PC-9 (cell line): ENCODE measurements at regions not wholly inside any gene's neighbourhood (a gene's known extent, or its start where the extent isn't known, plus 50 kb on each side); places are given as distances from the start of the nearest gene placed in this dataset.

ENCODE experiments used
- BruUV-seq: library from RNA; stranded (reverse); fragments of 400-500 nt; replicated peaks from 2 replicates; lab custom pipeline; 2021; lab: Mats Ljungman, UMichigan
- CTCF ChIA-PET: fragments of 300-600 bp; sonication (Branson Sonifier 250); formaldehyde crosslinking; loops from one replicate; lab custom pipeline; 2022; ENCODE audit warnings: antibody characterized with exemption; lab: Charles Lee
- POLR2A ChIA-PET: fragments of 300-600 bp; sonication (Branson Sonifier 250); formaldehyde crosslinking; loops from one replicate; lab custom pipeline; 2022; ENCODE audit warnings: antibody characterized with exemption; ENCODE audit not compliant: unreplicated experiment; lab: Charles Lee
- DNase-seq, 2 experiments: peaks; one replicate each; pipeline versions ENCODE4 v3.0.0 to v3.0.0-alpha.2; 2015 to 2022; ENCODE audit warnings: mixed read lengths in 1 of 2
- H2AFZ ChIP-seq: fragments of 200-600 bp; sonication (generic); 2 replicates; pipeline ENCODE4 v1.8.1; 2017; ENCODE audit warnings: antibody characterized with exemption
- H3F3A ChIP-seq: fragments of 200-600 bp; sonication (generic); 2 replicates; pipeline ENCODE4 v1.8.1; 2017; ENCODE audit warnings: antibody characterized with exemption, mild to moderate bottlenecking, low read depth; ENCODE audit not compliant: insufficient read depth
- H3K27ac ChIP-seq: fragments of 200-600 bp; sonication (generic); 2 replicates; pipeline ENCODE4 v1.6.1; 2016; ENCODE audit warnings: mixed run types
- H3K27me3 ChIP-seq: fragments of 200-600 bp; sonication (generic); 2 replicates; pipeline ENCODE4 v1.6.1; 2016; ENCODE audit warnings: low read depth, mixed run types; ENCODE audit not compliant: insufficient read depth
- H3K36me3 ChIP-seq: fragments of 200-600 bp; sonication (generic); 2 replicates; pipeline ENCODE4 v1.6.1; 2016; ENCODE audit warnings: low read depth, mixed run types
- H3K4me1 ChIP-seq: fragments of 200-600 bp; sonication (generic); replicated peaks from 2 replicates; pipeline ENCODE4 v1.6.1; 2016; ENCODE audit warnings: mixed run types; ENCODE audit not compliant: insufficient read depth
- H3K4me2 ChIP-seq: fragments of 200-600 bp; sonication (generic); 2 replicates; pipeline ENCODE4 v1.6.1; 2017; ENCODE audit warnings: mixed run types
- H3K4me3 ChIP-seq: fragments of 200-600 bp; sonication (generic); 2 replicates; pipeline ENCODE4 v1.6.1; 2016; ENCODE audit warnings: mixed run types
- H3K79me2 ChIP-seq: fragments of 200-600 bp; sonication (generic); 2 replicates; pipeline ENCODE4 v1.6.1; 2017; ENCODE audit warnings: low read depth, mixed run types
- H3K9me2 ChIP-seq: fragments of 200-600 bp; sonication (generic); 2 replicates; pipeline ENCODE4 v1.8.1; 2017; ENCODE audit warnings: mild to moderate bottlenecking; ENCODE audit not compliant: insufficient read depth
- H3K9me3 ChIP-seq: fragments of 200-600 bp; sonication (generic); 2 replicates; pipeline ENCODE4 v1.8.1; 2016; ENCODE audit warnings: low read depth; ENCODE audit not compliant: insufficient read depth
- H4K20me1 ChIP-seq: fragments of 200-600 bp; sonication (generic); 2 replicates; pipeline ENCODE4 v1.8.1; 2017; ENCODE audit not compliant: insufficient read depth
- CTCF ChIP-seq: fragments of 200-600 bp; sonication (generic); conservative IDR thresholded peaks from 2 replicates; pipeline ENCODE4 v1.6.1; 2017; ENCODE audit warnings: mixed run types, antibody characterized with exemption, mild to moderate bottlenecking, moderate library complexity
- EZH2 ChIP-seq: fragments of 200-600 bp; sonication (generic); IDR thresholded peaks from 2 replicates; pipeline ENCODE4 v1.8.0; 2017; ENCODE audit warnings: antibody characterized with exemption, low read depth
- intact Hi-C: fragments of 100-400 bp; cut with micrococcal nuclease; formaldehyde crosslinking; loops from one replicate; pipeline ENCODE4 v1.10.0; 2022; ENCODE audit not compliant: unreplicated experiment

- no peaks in the 10 kb centered on the region for H4K20me1 ChIP-seq
- no peaks in the 10 kb centered on the region for H3K9me2 ChIP-seq
- H3K4me1 ChIP-seq, result no peaks in the 10 kb centered on the region
- H3K4me3 ChIP-seq, result no peak overlapping the region
- TF ChIP-seq CTCF (no peak), EZH2 (no peak)
- no peaks in the 10 kb centered on the region for H3K79me2 ChIP-seq
- no peaks in the 10 kb centered on the region for H3K36me3 ChIP-seq
- H3K4me2 ChIP-seq, result no peak overlapping the region
- ChIA-PET POLR2A (no interaction called here), CTCF (no interaction called here)
- H3K9me3 ChIP-seq, result no peaks in the 10 kb centered on the region
- no peak overlapping the region for H2AFZ ChIP-seq
- BruUV-seq, result no TSS peak
- H3K27me3 ChIP-seq, result no peaks in the 10 kb centered on the region
- no peak for DNase-seq
- intact Hi-C loops, result no loop called here
- no peak overlapping the region for H3K27ac ChIP-seq
- H3F3A ChIP-seq, result no peaks in the 10 kb centered on the region
These were observed 180.5 kb upstream of the DPYD start for GRCh38 chr1:98101364-98101763.

GRCh38 chr1:98099501-98099900 lies 178.7 kb upstream of the DPYD start:
- Histone ChIP-seq H3K36me3 (no peaks in the 10 kb centered on the region), H3K27me3 (no peaks in the 10 kb centered on the region), H3K9me2 (no peaks in the 10 kb centered on the region), H3K79me2 (no peaks in the 10 kb centered on the region), H4K20me1 (no peaks in the 10 kb centered on the region), H3K4me1 (no peaks in the 10 kb centered on the region), H3K9me3 (no peaks in the 10 kb centered on the region), H3K27ac (no peak overlapping the region), H3F3A (no peaks in the 10 kb centered on the region), H2AFZ (no peak overlapping the region), H3K4me2 (no peak overlapping the region), H3K4me3 (no peak overlapping the region)
- TF ChIP-seq CTCF (no peak), EZH2 (no peak)
- CTCF ChIA-PET, result no interaction called here
- no TSS peak for BruUV-seq
- intact Hi-C loops, result no loop called here
- POLR2A ChIA-PET, result no interaction called here
- no peak for DNase-seq

GRCh38 chr1:98098473-98098872 lies 177.6 kb upstream of the DPYD start:
- BruUV-seq, result no TSS peak
- intact Hi-C loops, result no loop called here
- CTCF ChIA-PET, result no interaction called here

More at GRCh38 chr1:98098473-98098872, 177.6 kb upstream of the DPYD start:
- Histone ChIP-seq H3K36me3 (no peaks in the 10 kb centered on the region), H3K27me3 (no peaks in the 10 kb centered on the region), H4K20me1 (no peaks in the 10 kb centered on the region), H3K9me3 (no peaks in the 10 kb centered on the region), H3K4me2 (no peak overlapping the region), H2AFZ (no peak overlapping the region), H3K4me1 (no peaks in the 10 kb centered on the region), H3K9me2 (no peaks in the 10 kb centered on the region), H3K4me3 (no peak overlapping the region), H3K79me2 (no peaks in the 10 kb centered on the region), H3K27ac (no peak overlapping the region), H3F3A (no peaks in the 10 kb centered on the region)
- no peak for TF ChIP-seq CTCF
- TF ChIP-seq EZH2, result no peak
- POLR2A ChIA-PET, result no interaction called here
- DNase-seq, result no peak
